ENCODE measurements at regions not wholly inside any gene's neighbourhood (a gene's known extent, or its start where the extent isn't known, plus 50 kb on each side); places are given as distances from the start of the nearest gene placed in this dataset.
A peak's percentile ranks its signal among the peaks of the same experiment; 100 is the strongest.

DNA sequence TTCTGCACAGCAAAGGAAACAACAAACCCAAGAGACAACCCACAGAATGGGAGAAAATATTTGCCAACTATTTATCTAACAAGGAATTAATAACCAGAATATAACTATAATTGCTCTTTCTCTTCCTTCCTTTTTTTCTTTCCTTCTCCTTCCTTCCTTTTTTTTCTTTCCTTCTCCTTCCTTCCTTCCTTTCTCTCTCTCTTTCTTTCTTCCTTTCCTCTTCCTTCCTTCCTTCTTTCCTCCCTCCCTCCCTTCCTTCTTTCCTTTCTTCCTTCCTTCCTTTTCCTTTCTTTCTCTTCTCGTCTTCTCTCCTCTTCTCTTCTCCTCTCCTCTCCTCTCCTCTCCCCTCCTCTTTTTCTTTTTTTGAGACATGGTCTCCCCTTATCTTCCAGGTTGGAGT, 345.4 kb upstream of the ARRDC4 start:
- Histone ChIP-seq H3K9me3 (ENCODE audit: insufficient read depth, low read length) (no peaks in the 10 kb centered on the region), H3K9ac (ENCODE audit: insufficient read length, low read depth) (no peak overlapping the region), H3K36me3 (ENCODE audit: insufficient read depth, insufficient read length, low read length) (no peaks in the 10 kb centered on the region), H3K27me3 (ENCODE audit: insufficient read depth, insufficient read length) (no peaks in the 10 kb centered on the region), H3K4me1 (ENCODE audit: insufficient read depth, insufficient read length) (no peaks in the 10 kb centered on the region), H3K4me3 (ENCODE audit: insufficient read length, low read depth) (no peak overlapping the region)
- DNase-seq (ENCODE audit: low read depth, low spot score): no peak
- TF ChIP-seq YY1 (IDR thresholded peaks at IDR 0.05; ENCODE audit: insufficient read depth, insufficient read length) (no peak), SUZ12 (IDR thresholded peaks at IDR 0.05; ENCODE audit: extremely low read depth, insufficient read depth, insufficient read length) (no peak), ZNF274 (IDR thresholded peaks at IDR 0.05; ENCODE audit: low read depth, low read length) (no peak)

DNA sequence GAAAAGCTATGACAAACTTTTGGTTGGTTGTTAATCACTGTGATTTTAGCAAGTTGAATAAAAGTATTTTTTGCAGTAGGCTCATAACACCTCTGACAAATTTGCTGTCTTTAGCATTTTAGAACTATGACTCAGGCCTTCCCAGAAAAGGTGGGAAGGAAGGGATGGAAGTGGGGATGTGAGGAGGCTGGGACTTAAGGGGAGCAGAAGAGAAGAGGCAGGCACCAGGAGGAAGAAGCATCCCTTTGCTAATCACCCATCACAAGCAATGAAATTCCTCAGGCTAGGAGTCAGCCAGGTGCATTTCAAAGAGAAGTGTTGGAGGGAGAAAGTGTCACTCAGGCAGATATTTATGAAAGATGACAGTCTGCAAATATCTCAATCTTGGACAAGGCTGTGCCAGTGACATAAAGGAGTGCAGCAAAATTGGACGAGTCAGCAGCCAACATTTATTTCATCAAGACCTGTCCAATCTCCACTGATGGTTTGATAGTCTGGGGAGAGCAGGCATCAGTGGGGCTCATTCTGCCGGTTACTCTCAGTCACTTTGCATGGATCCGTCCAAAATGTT, 337.3 kb upstream of the ARRDC4 start:
- no peaks in the 10 kb centered on the region for H3K36me3 ChIP-seq (ENCODE audit: insufficient read depth, insufficient read length, low read length)
- no peak for DNase-seq (ENCODE audit: low read depth, low spot score)
- no peaks in the 10 kb centered on the region for H3K9me3 ChIP-seq (ENCODE audit: insufficient read depth, low read length)
- H3K27me3 ChIP-seq (ENCODE audit: insufficient read depth, insufficient read length): no peaks in the 10 kb centered on the region
- no peak overlapping the region for H3K9ac ChIP-seq (ENCODE audit: insufficient read length, low read depth)
- H3K4me1 ChIP-seq (ENCODE audit: insufficient read depth, insufficient read length): no peaks in the 10 kb centered on the region
- TF ChIP-seq ZNF274 (IDR thresholded peaks at IDR 0.05; ENCODE audit: low read depth, low read length): no peak
- TF ChIP-seq YY1 (IDR thresholded peaks at IDR 0.05; ENCODE audit: insufficient read depth, insufficient read length): no peak
- no peak for TF ChIP-seq SUZ12 (IDR thresholded peaks at IDR 0.05; ENCODE audit: extremely low read depth, insufficient read depth, insufficient read length)
- no peak overlapping the region for H3K4me3 ChIP-seq (ENCODE audit: insufficient read length, low read depth)

DNA sequence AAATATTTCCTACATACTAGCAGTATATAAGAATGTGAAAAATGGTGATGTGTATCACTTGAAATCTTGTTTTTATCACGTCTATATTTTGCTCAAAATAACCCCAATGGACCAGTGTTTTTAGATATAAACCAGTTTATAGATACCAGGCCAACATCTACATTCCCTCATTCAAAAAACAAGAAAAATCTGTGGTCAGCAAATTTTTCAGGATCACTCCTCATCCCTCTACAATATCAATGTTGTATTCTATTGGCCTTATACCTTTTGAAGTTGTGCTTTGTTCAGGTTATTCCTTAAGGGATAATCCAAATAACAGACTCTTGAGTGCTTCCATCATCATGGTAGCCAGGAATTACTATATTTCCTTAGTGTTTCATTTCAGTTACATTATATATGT, 332.9 kb upstream of the ARRDC4 start:
- Histone ChIP-seq H3K9ac (ENCODE audit: insufficient read length, low read depth) (no peak overlapping the region), H3K4me1 (ENCODE audit: insufficient read depth, insufficient read length) (no peaks in the 10 kb centered on the region), H3K27me3 (ENCODE audit: insufficient read depth, insufficient read length) (no peaks in the 10 kb centered on the region), H3K36me3 (ENCODE audit: insufficient read depth, insufficient read length, low read length) (no peaks in the 10 kb centered on the region), H3K4me3 (ENCODE audit: insufficient read length, low read depth) (no peak overlapping the region), H3K9me3 (ENCODE audit: insufficient read depth, low read length) (no peaks in the 10 kb centered on the region)
- TF ChIP-seq ZNF274 (IDR thresholded peaks at IDR 0.05; ENCODE audit: low read depth, low read length): no peak
- TF ChIP-seq YY1 (IDR thresholded peaks at IDR 0.05; ENCODE audit: insufficient read depth, insufficient read length): no peak
- no peak for TF ChIP-seq SUZ12 (IDR thresholded peaks at IDR 0.05; ENCODE audit: extremely low read depth, insufficient read depth, insufficient read length)
- no peak for DNase-seq (ENCODE audit: low read depth, low spot score)

DNA sequence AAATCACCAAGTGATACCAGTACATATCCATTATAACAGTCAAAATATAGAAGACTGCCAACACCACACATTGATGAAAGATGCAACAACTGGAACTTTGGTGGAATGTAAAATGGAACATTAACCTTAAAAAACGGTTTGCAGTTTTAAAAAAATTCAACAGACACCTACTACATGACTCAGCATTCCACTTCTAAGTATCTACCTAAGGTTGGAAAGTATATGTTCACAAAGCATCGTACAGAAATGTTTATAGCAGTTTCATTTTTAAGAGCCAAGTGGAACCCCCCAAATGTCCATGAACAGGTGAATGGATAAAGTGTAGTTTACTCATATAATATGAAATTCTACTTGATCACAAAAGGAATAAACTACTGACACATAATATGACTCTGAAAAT, 314.7 kb upstream of the ARRDC4 start:
- no peaks in the 10 kb centered on the region for H3K27me3 ChIP-seq (ENCODE audit: insufficient read depth, insufficient read length)
- H3K4me1 ChIP-seq (ENCODE audit: insufficient read depth, insufficient read length): no peaks in the 10 kb centered on the region
- no peak overlapping the region for H3K4me3 ChIP-seq (ENCODE audit: insufficient read length, low read depth)
- no peak for DNase-seq (ENCODE audit: low read depth, low spot score)
- H3K9ac ChIP-seq (ENCODE audit: insufficient read length, low read depth): no peak overlapping the region
- no peaks in the 10 kb centered on the region for H3K9me3 ChIP-seq (ENCODE audit: insufficient read depth, low read length)
- TF ChIP-seq YY1 (IDR thresholded peaks at IDR 0.05; ENCODE audit: insufficient read depth, insufficient read length) (no peak), ZNF274 (IDR thresholded peaks at IDR 0.05; ENCODE audit: low read depth, low read length) (no peak), SUZ12 (IDR thresholded peaks at IDR 0.05; ENCODE audit: extremely low read depth, insufficient read depth, insufficient read length) (no peak)
- no peaks in the 10 kb centered on the region for H3K36me3 ChIP-seq (ENCODE audit: insufficient read depth, insufficient read length, low read length)

DNA sequence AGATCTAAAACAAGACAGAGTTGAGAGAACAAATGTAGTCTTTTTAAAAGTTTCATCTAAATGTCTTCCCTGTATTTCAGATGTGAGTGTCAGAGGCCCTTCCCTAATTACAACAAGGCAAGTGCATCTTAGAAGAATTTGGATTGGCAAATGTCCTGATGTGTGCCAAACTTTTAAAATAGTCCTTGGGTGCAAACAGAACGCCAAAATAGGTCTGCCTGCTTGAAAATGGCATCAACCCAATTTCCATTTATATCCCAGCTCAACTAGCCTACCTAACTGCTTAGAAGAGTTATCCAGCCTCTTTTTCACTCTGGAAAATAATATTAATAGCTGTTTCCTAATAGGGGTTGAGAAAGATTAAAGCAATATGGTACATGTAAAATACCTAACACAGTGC, 311.8 kb upstream of the ARRDC4 start:
- TF ChIP-seq SUZ12 (IDR thresholded peaks at IDR 0.05; ENCODE audit: extremely low read depth, insufficient read depth, insufficient read length) (no peak), YY1 (IDR thresholded peaks at IDR 0.05; ENCODE audit: insufficient read depth, insufficient read length) (no peak), ZNF274 (IDR thresholded peaks at IDR 0.05; ENCODE audit: low read depth, low read length) (no peak)
- H3K27me3 ChIP-seq (ENCODE audit: insufficient read depth, insufficient read length): peaks cover 14% of the 10 kb centered on the region
- no peak overlapping the region for H3K9ac ChIP-seq (ENCODE audit: insufficient read length, low read depth)
- DNase-seq (ENCODE audit: low read depth, low spot score): no peak
- no peaks in the 10 kb centered on the region for H3K4me1 ChIP-seq (ENCODE audit: insufficient read depth, insufficient read length)
- H3K4me3 ChIP-seq (ENCODE audit: insufficient read length, low read depth): no peak overlapping the region
- no peaks in the 10 kb centered on the region for H3K36me3 ChIP-seq (ENCODE audit: insufficient read depth, insufficient read length, low read length)
- H3K9me3 ChIP-seq (ENCODE audit: insufficient read depth, low read length): no peaks in the 10 kb centered on the region

DNA sequence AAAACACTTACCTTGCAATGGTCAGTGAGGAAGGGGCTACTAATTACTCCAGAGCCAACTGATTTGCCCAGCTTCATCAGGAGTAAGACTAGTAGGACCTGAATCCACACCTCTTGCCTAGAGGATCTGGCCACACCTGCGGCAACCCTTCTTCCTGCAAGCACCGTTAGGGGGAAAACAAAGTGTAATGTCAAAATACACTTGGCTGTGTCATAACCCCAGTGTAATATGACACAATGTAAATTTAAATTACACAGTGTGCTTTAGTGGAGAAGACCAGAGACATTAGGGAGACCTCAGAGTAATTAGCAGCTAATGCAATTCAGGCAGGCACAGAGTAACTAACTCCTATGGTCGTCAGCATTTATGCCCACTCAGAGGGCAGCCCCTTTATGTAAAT, 308.5 kb upstream of the ARRDC4 start:
- no peaks in the 10 kb centered on the region for H3K4me1 ChIP-seq (ENCODE audit: insufficient read depth, insufficient read length)
- no peak overlapping the region for H3K4me3 ChIP-seq (ENCODE audit: insufficient read length, low read depth)
- H3K9me3 ChIP-seq (ENCODE audit: insufficient read depth, low read length): no peaks in the 10 kb centered on the region
- no peaks in the 10 kb centered on the region for H3K36me3 ChIP-seq (ENCODE audit: insufficient read depth, insufficient read length, low read length)
- DNase-seq (ENCODE audit: low read depth, low spot score): no peak
- peaks cover 14% of the 10 kb centered on the region for H3K27me3 ChIP-seq (ENCODE audit: insufficient read depth, insufficient read length)
- no peak overlapping the region for H3K9ac ChIP-seq (ENCODE audit: insufficient read length, low read depth)
- TF ChIP-seq SUZ12 (IDR thresholded peaks at IDR 0.05; ENCODE audit: extremely low read depth, insufficient read depth, insufficient read length): no peak
- no peak for TF ChIP-seq ZNF274 (IDR thresholded peaks at IDR 0.05; ENCODE audit: low read depth, low read length)
- no peak for TF ChIP-seq YY1 (IDR thresholded peaks at IDR 0.05; ENCODE audit: insufficient read depth, insufficient read length)

DNA sequence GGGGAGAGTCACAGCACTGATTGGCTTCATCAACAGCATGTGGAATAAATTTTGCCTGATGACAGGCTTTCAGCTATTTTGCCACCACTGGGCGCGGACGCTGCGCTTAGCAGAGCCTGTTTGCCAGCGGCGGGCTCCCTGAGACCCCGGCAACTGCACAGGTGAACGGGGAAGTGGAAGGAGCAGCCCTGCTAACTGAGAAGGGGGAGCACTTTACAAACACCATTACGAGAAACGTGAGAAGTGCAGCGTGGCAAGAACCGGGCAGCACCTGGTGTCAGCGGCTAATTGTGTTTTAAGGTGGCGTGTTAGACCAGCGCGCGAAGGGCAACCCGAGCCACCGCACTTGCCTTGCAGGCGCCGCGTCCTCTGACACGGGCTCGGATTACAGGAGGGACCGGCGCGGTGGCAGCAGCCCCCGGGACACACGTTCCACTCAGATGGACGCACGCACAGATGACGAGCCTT, 307.8 kb upstream of the ARRDC4 start:
- Histone ChIP-seq H3K4me1 (ENCODE audit: insufficient read depth, insufficient read length) (no peaks in the 10 kb centered on the region), H3K36me3 (ENCODE audit: insufficient read depth, insufficient read length, low read length) (no peaks in the 10 kb centered on the region), H3K27me3 (ENCODE audit: insufficient read depth, insufficient read length) (peaks cover 14% of the 10 kb centered on the region), H3K9me3 (ENCODE audit: insufficient read depth, low read length) (no peaks in the 10 kb centered on the region), H3K4me3 (ENCODE audit: insufficient read length, low read depth) (peak overlapping the region; percentile 27), H3K9ac (ENCODE audit: insufficient read length, low read depth) (peak overlapping the region; percentile 42)
- no peak for DNase-seq (ENCODE audit: low read depth, low spot score)
- no peak for TF ChIP-seq SUZ12 (IDR thresholded peaks at IDR 0.05; ENCODE audit: extremely low read depth, insufficient read depth, insufficient read length)
- no peak for TF ChIP-seq ZNF274 (IDR thresholded peaks at IDR 0.05; ENCODE audit: low read depth, low read length)
- no peak for TF ChIP-seq YY1 (IDR thresholded peaks at IDR 0.05; ENCODE audit: insufficient read depth, insufficient read length)
